Endodermal cell (in vitro differentiated cells): ENCODE measurements at regions not wholly inside any gene's neighbourhood (a gene's known extent, or its start where the extent isn't known, plus 50 kb on each side); places are given as distances from the start of the nearest gene placed in this dataset.

Experiments used
- DNase-seq: peaks from one replicate; pipeline ENCODE4 v3.0.0-alpha.2; 2017
- H3K27ac ChIP-seq: 2 replicates; pipeline ENCODE4 v1.5.1; 2013; ENCODE audit warnings: mild to moderate bottlenecking, low read depth, low read length, moderate library complexity
- H3K27me3 ChIP-seq: 2 replicates; pipeline ENCODE4 v1.6.1; 2013; ENCODE audit warnings: mild to moderate bottlenecking, low read length, moderate library complexity; ENCODE audit not compliant: insufficient read depth, control insufficient read depth, poor library complexity, severe bottlenecking
- H3K36me3 ChIP-seq: 2 replicates; pipeline ENCODE4 v1.7.0; 2013; ENCODE audit warnings: mild to moderate bottlenecking, low read length, moderate library complexity; ENCODE audit not compliant: control insufficient read depth, insufficient read depth
- H3K4me1 ChIP-seq: one replicate; pipeline ENCODE4 v1.7.0; 2013; ENCODE audit warnings: low read length; ENCODE audit not compliant: control insufficient read depth, insufficient read depth
- H3K4me3 ChIP-seq: 2 replicates; pipeline ENCODE4 v1.5.1; 2013; ENCODE audit warnings: mild to moderate bottlenecking, low read length, moderate library complexity
- H3K9ac ChIP-seq: 2 replicates; pipeline ENCODE4 v1.6.1; 2013; ENCODE audit warnings: mild to moderate bottlenecking, low read length, moderate library complexity; ENCODE audit not compliant: poor library complexity, severe bottlenecking; ENCODE audit errors: extremely low read depth
- H3K9me3 ChIP-seq: 2 replicates; pipeline ENCODE4 v1.6.1; 2013; ENCODE audit warnings: mild to moderate bottlenecking, low read length, moderate library complexity; ENCODE audit not compliant: control insufficient read depth
- H3K27ac Mint-ChIP-seq: 2 replicates; pipeline ENCODE4 v1.8.0; 2020; ENCODE audit warnings: mixed read lengths
- H3K27me3 Mint-ChIP-seq: 2 replicates; pipeline ENCODE4 v1.8.0; 2021; ENCODE audit warnings: mild to moderate bottlenecking, mixed read lengths; ENCODE audit not compliant: insufficient read depth
- H3K36me3 Mint-ChIP-seq: 2 replicates; pipeline ENCODE4 v1.8.0; 2020; ENCODE audit warnings: low read depth, mixed read lengths
- H3K4me1 Mint-ChIP-seq: 2 replicates; pipeline ENCODE4 v1.8.0; 2020; ENCODE audit warnings: mixed read lengths
- H3K4me3 Mint-ChIP-seq: 2 replicates; pipeline ENCODE4 v1.8.0; 2020; ENCODE audit warnings: mild to moderate bottlenecking, moderate library complexity, mixed read lengths
- H3K9me3 Mint-ChIP-seq: 2 replicates; pipeline ENCODE4 v1.8.0; 2020; ENCODE audit warnings: mild to moderate bottlenecking, mixed read lengths
- CTCF ChIP-seq: fragments of 200-600 bp; sonication (generic); conservative IDR thresholded peaks from 2 replicates; pipeline ENCODE4 v1.5.0; 2021; ENCODE audit warnings: antibody characterized with exemption, mild to moderate bottlenecking
- WGBS, 2 experiments: methylation state at CpG; one replicate each; pipeline versions ENCODE4 v1.1.5 to v1.1.7; 2013; ENCODE audit warnings: missing lambda C conversion rate in 2 of 2, mixed read lengths in 1 of 2; ENCODE audit not compliant: insufficient coverage in 1 of 2, insufficient read length in 1 of 2; 5-methylcytosine and 5-hydroxymethylcytosine counted together

- no peak overlapping the region for H3K9ac ChIP-seq
- Mint-ChIP-seq H3K27me3 (peaks cover 8% of the 10 kb centered on the region), H3K27ac (no peak overlapping the region), H3K4me1 (no peaks in the 10 kb centered on the region), H3K9me3 (peaks cover 5% of the 10 kb centered on the region), H3K4me3 (no peak overlapping the region), H3K36me3 (no peaks in the 10 kb centered on the region)
- H3K9me3 ChIP-seq = peaks cover 41% of the 10 kb centered on the region
- H3K4me1 ChIP-seq = no peaks in the 10 kb centered on the region
- no peaks in the 10 kb centered on the region for H3K27me3 ChIP-seq
- WGBS, 2 experiments = 72 to 79% methylated on average over 13 to 15 of the region's 15 CpGs
- TF ChIP-seq CTCF = no peak
- H3K4me3 ChIP-seq = no peak overlapping the region
- DNase-seq = peak; percentile 22
- H3K36me3 ChIP-seq = no peaks in the 10 kb centered on the region
- H3K27ac ChIP-seq = no peak overlapping the region
These were observed 142.5 kb downstream of the DNAJB6 start for GRCh38 chr7:157479326-157479725.

GRCh38 chr7:157480371-157481050 is 143.7 kb downstream of the DNAJB6 start:
- Histone ChIP-seq H3K27me3 (no peaks in the 10 kb centered on the region), H3K27ac (no peak overlapping the region), H3K4me3 (no peak overlapping the region), H3K9ac (no peak overlapping the region), H3K4me1 (no peaks in the 10 kb centered on the region), H3K9me3 (peaks cover 33% of the 10 kb centered on the region), H3K36me3 (no peaks in the 10 kb centered on the region)
- peak; percentile 31 for DNase-seq
- no peak overlapping the region for H3K27ac Mint-ChIP-seq
- H3K36me3 Mint-ChIP-seq = no peaks in the 10 kb centered on the region
- no peaks in the 10 kb centered on the region for H3K4me1 Mint-ChIP-seq
- H3K27me3 Mint-ChIP-seq = peaks cover 3% of the 10 kb centered on the region
- no peak for TF ChIP-seq CTCF
- 87 to 92% methylated on average over 2 to 20 of the region's 20 CpGs for WGBS, 2 experiments
- H3K4me3 Mint-ChIP-seq = no peak overlapping the region
- H3K9me3 Mint-ChIP-seq = no peaks in the 10 kb centered on the region

GRCh38 chr7:157481389-157481788 is 144.6 kb downstream of the DNAJB6 start:
- DNase-seq = peak; percentile 22
- Mint-ChIP-seq H3K4me1 (no peaks in the 10 kb centered on the region), H3K9me3 (no peaks in the 10 kb centered on the region), H3K4me3 (no peak overlapping the region), H3K27me3 (peaks cover under 1% of the 10 kb centered on the region), H3K36me3 (no peaks in the 10 kb centered on the region), H3K27ac (no peak overlapping the region)
- H3K9me3 ChIP-seq = peaks cover 39% of the 10 kb centered on the region
- no peak overlapping the region for H3K27ac ChIP-seq
- no peak for TF ChIP-seq CTCF
- peak overlapping the region; percentile 61 for H3K4me3 ChIP-seq
- WGBS, 2 experiments = 89 to 100% methylated on average over 1 to 6 of the region's 6 CpGs
- no peak overlapping the region for H3K9ac ChIP-seq
- H3K36me3 ChIP-seq = no peaks in the 10 kb centered on the region
- H3K27me3 ChIP-seq = no peaks in the 10 kb centered on the region
- H3K4me1 ChIP-seq = no peaks in the 10 kb centered on the region
